ENCODE measurements at regions not wholly inside any gene's neighbourhood (a gene's known extent, or its start where the extent isn't known, plus 50 kb on each side); places are given as distances from the start of the nearest gene placed in this dataset.

- H3K4me3 ChIP-seq (ENCODE audit: low read depth, poor library complexity, severe bottlenecking) = no peak overlapping the region
- TF ChIP-seq, protein P1, sequence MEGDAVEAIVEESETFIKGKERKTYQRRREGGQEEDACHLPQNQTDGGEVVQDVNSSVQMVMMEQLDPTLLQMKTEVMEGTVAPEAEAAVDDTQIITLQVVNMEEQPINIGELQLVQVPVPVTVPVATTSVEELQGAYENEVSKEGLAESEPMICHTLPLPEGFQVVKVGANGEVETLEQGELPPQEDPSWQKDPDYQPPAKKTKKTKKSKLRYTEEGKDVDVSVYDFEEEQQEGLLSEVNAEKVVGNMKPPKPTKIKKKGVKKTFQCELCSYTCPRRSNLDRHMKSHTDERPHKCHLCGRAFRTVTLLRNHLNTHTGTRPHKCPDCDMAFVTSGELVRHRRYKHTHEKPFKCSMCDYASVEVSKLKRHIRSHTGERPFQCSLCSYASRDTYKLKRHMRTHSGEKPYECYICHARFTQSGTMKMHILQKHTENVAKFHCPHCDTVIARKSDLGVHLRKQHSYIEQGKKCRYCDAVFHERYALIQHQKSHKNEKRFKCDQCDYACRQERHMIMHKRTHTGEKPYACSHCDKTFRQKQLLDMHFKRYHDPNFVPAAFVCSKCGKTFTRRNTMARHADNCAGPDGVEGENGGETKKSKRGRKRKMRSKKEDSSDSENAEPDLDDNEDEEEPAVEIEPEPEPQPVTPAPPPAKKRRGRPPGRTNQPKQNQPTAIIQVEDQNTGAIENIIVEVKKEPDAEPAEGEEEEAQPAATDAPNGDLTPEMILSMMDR (IDR thresholded peaks at IDR 0.05) = no peak
- no peak for TF ChIP-seq POLR2A (IDR thresholded peaks at IDR 0.05)
- peak in 1 of 2 donors; percentile 85 for DNase-seq (ENCODE audit: low spot score in 2 of 2)
- 20 to 21% methylated on average over 7 of the region's 7 CpGs for WGBS, 2 donors
- intact Hi-C loops (cut with DNase I; ENCODE audit: low total_unique reads) = no loop called here
Observed at GRCh38 chr3:107981471-107982111, 109.2 kb downstream of the CD47 start.

DNA sequence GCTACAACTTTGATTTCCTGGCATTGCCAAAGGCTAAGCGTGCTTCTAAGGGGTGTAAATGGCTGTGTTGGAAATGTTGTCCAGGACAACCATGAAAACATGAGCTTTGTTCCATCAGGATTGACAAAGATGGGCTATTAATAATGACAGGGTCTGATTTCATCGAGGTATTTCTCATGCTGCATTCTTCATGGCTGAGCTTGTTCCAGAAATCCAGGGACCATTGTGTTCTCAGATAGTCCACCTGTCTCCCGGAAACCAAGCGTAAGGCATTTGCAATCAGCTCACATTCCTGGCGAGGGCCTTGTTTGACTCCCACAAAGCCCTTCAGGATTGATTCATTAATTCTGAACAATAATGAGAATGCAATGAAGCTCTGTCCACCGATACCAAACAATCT, 111.3 kb downstream of the CD47 start:
- intact Hi-C loops (cut with DNase I; ENCODE audit: low total_unique reads) = no loop called here
- TF ChIP-seq, protein P1 (IDR thresholded peaks at IDR 0.05) = no peak
- TF ChIP-seq POLR2A (IDR thresholded peaks at IDR 0.05) = no peak
- 86 to 87% methylated on average over 6 of the region's 6 CpGs for WGBS, 2 donors
- DNase-seq (ENCODE audit: low spot score in 2 of 2) = no peak
- H3K4me3 ChIP-seq (ENCODE audit: low read depth, poor library complexity, severe bottlenecking) = no peak overlapping the region

- WGBS, 2 donors = 78 to 81% methylated on average over 6 of the region's 6 CpGs
- H3K4me3 ChIP-seq (ENCODE audit: low read depth, poor library complexity, severe bottlenecking) = no peak overlapping the region
- TF ChIP-seq, protein P1 (IDR thresholded peaks at IDR 0.05) = no peak
- no peak for TF ChIP-seq POLR2A (IDR thresholded peaks at IDR 0.05)
- intact Hi-C loops (cut with DNase I; ENCODE audit: low total_unique reads) = no loop called here
- DNase-seq (ENCODE audit: low spot score in 2 of 2) = no peak
Observed at GRCh38 chr3:107978131-107979055, 112.4 kb downstream of the CD47 start.

DNA sequence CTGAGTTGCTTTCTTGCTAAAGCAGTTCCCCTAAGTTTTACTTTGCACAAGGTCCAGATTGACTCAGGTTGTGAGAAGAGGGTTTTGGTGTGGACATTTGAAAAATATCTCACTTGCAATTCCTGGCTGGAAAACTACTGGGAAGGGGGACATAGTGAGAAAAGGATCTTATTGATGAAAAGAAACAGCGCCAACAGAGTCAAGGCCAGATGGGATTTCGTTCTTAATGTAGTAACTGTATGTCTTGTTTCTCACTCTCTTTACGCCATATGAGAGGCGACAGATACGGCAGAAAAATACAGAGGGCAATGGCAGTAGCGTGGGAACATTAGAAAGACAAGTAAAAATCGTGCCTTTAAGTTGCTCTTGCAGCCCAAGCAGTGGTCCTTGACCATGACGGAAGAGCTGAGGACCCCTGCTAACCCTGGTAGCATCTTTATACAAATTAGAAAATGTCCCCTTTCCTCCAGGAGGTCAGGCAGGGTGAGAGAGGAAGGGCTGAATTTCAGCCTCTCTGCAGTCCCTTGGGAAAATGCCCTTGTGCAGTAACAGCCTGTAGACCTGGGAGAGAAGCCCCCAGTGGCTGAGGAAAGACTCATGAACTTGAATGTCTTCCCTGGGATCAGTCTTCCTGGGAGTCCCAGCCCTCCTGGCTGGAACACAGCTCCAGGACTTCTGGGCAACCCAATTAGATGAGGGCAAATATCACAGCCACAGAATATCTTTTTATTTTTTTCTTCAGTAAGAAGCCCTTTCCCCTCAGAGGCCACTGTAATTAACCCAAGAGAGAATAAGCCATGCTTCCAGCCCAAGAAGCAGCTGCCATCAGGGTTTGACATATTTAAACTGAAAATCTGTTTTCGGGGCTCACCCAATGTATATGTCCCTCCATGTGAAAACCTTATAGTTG, 113.4 kb downstream of the CD47 start:
- 92 to 93% methylated on average over 9 of the region's 9 CpGs for WGBS, 2 donors
- intact Hi-C loops (cut with DNase I; ENCODE audit: low total_unique reads) = no loop called here
- TF ChIP-seq, protein P1 (IDR thresholded peaks at IDR 0.05) = no peak
- no peak for TF ChIP-seq POLR2A (IDR thresholded peaks at IDR 0.05)
- no peak overlapping the region for H3K4me3 ChIP-seq (ENCODE audit: low read depth, poor library complexity, severe bottlenecking)
- DNase-seq (ENCODE audit: low spot score in 2 of 2) = no peak

GRCh38 chr3:107976202-107976800, 114.5 kb downstream of the CD47 start:
- 83 to 90% methylated on average over 5 of the region's 5 CpGs for WGBS, 2 donors
- intact Hi-C loops (cut with DNase I; ENCODE audit: low total_unique reads) = no loop called here
- DNase-seq (ENCODE audit: low spot score in 2 of 2) = no peak
- TF ChIP-seq, protein P1 (IDR thresholded peaks at IDR 0.05) = no peak
- TF ChIP-seq POLR2A (IDR thresholded peaks at IDR 0.05) = no peak
- no peak overlapping the region for H3K4me3 ChIP-seq (ENCODE audit: low read depth, poor library complexity, severe bottlenecking)

Data from lower leg skin (tissue), 4 donors.